ENCODE measurements at regions not wholly inside any gene's neighbourhood (a gene's known extent, or its start where the extent isn't known, plus 50 kb on each side); places are given as distances from the start of the nearest gene placed in this dataset.

GRCh38 chr6:43873806-43874714, 104.0 kb downstream of the VEGFA start:
- peak; percentile 79 for DNase-seq (ENCODE audit: low spot score)

GRCh38 chr6:43871933-43872332, 101.9 kb downstream of the VEGFA start:
- no peak for DNase-seq (ENCODE audit: low spot score)

- DNase-seq (ENCODE audit: low spot score): no peak
Measured at GRCh38 chr6:43871284-43871683, 101.3 kb downstream of the VEGFA start.

GRCh38 chr6:43870660-43871061, 100.7 kb downstream of the VEGFA start:
- DNase-seq (ENCODE audit: low spot score): no peak

- DNase-seq (ENCODE audit: low spot score): no peak
Measured at GRCh38 chr6:43869792-43870659, 100.0 kb downstream of the VEGFA start.

GRCh38 chr6:43869079-43869710, 99.2 kb downstream of the VEGFA start:
- no peak for DNase-seq (ENCODE audit: low spot score)

GRCh38 chr6:43868467-43868866, 98.5 kb downstream of the VEGFA start:
- DNase-seq (ENCODE audit: low spot score): no peak

- DNase-seq (ENCODE audit: low spot score): no peak
Measured at GRCh38 chr6:43867996-43868395, 98.0 kb downstream of the VEGFA start.

GRCh38 chr6:43867246-43867645, 97.2 kb downstream of the VEGFA start:
- no peak for DNase-seq (ENCODE audit: low spot score)

GRCh38 chr6:43865932-43866645, 96.1 kb downstream of the VEGFA start:
- no peak for DNase-seq (ENCODE audit: low spot score)

- DNase-seq (ENCODE audit: low spot score): no peak
Measured at GRCh38 chr6:43865086-43865485, 95.1 kb downstream of the VEGFA start.

GRCh38 chr6:43862925-43863324, 92.9 kb downstream of the VEGFA start:
- DNase-seq (ENCODE audit: low spot score): no peak

- DNase-seq (ENCODE audit: low spot score): no peak
Measured at GRCh38 chr6:43861212-43861894, 91.3 kb downstream of the VEGFA start.

GRCh38 chr6:43860285-43860684, 90.3 kb downstream of the VEGFA start:
- DNase-seq (ENCODE audit: low spot score): no peak

- no peak for DNase-seq (ENCODE audit: low spot score)
Measured at GRCh38 chr6:43859213-43859612, 89.2 kb downstream of the VEGFA start.

GRCh38 chr6:43858161-43859153, 88.4 kb downstream of the VEGFA start:
- DNase-seq (ENCODE audit: low spot score): no peak

GRCh38 chr6:43856005-43856765, 86.2 kb downstream of the VEGFA start:
- peak; percentile 92 for DNase-seq (ENCODE audit: low spot score)

- DNase-seq (ENCODE audit: low spot score): no peak
Measured at GRCh38 chr6:43855247-43855646, 85.2 kb downstream of the VEGFA start.

Measured in HT-29 (cell line).